CD4-positive, CD25-positive, alpha-beta regulatory T cell (primary cell): ENCODE measurements at regions not wholly inside any gene's neighbourhood (a gene's known extent, or its start where the extent isn't known, plus 50 kb on each side); places are given as distances from the start of the nearest gene placed in this dataset.

ENCODE experiments used
- ATAC-seq, 2 donors: fragments of 150-1000 bp; cut with Tn5 transposase; one replicate each; pipeline ENCODE4 v1.10.0; 2021; ENCODE audit warnings: low read depth in 2 of 2, moderate number of reproducible peaks in 2 of 2, moderate library complexity in 1 of 2
- DNase-seq, 3 donors: peaks; one replicate each; pipeline versions ENCODE4 v3.0.0 to v3.0.0-alpha.2; 2012 to 2022; ENCODE audit warnings: mixed read lengths in 1 of 3
- H3K27ac ChIP-seq: one replicate; pipeline ENCODE4 v1.7.0; 2013; ENCODE audit warnings: mild to moderate bottlenecking, low read length; ENCODE audit not compliant: insufficient read depth, poor library complexity, severe bottlenecking
- H3K27me3 ChIP-seq: one replicate; pipeline ENCODE4 v1.7.0; 2013; ENCODE audit warnings: low read length; ENCODE audit not compliant: control insufficient read depth, insufficient read depth
- H3K36me3 ChIP-seq: one replicate; pipeline ENCODE4 v1.7.0; 2013; ENCODE audit warnings: mild to moderate bottlenecking, low read length, moderate library complexity; ENCODE audit not compliant: control insufficient read depth, insufficient read depth
- H3K4me1 ChIP-seq: 2 replicates; pipeline ENCODE4 v1.7.0; 2013; ENCODE audit warnings: mild to moderate bottlenecking, low read length; ENCODE audit not compliant: insufficient read depth, control insufficient read depth, poor library complexity, severe bottlenecking
- H3K4me3 ChIP-seq: one replicate; pipeline ENCODE4 v1.7.0; 2013; ENCODE audit warnings: low read depth, mild to moderate bottlenecking, low read length, moderate library complexity
- H3K9me3 ChIP-seq, 2 experiments: 1 replicate in 1 of 2; 2 replicates in 1 of 2; pipeline ENCODE4 v1.7.0; 2013; ENCODE audit warnings: low read length in 2 of 2, mild to moderate bottlenecking in 1 of 2, moderate library complexity in 1 of 2; ENCODE audit not compliant: control insufficient read depth in 2 of 2
- H3K27ac Mint-ChIP-seq, 3 donors: one replicate each; pipeline ENCODE4 v1.8.0; 2020 to 2022; ENCODE audit warnings: mild to moderate bottlenecking in 3 of 3, mixed read lengths in 3 of 3, moderate library complexity in 2 of 3
- H3K27me3 Mint-ChIP-seq: one replicate; pipeline ENCODE4 v1.8.0; 2022; ENCODE audit warnings: mild to moderate bottlenecking, mixed read lengths
- H3K36me3 Mint-ChIP-seq: one replicate; pipeline ENCODE4 v1.8.0; 2020; ENCODE audit warnings: mixed read lengths
- H3K4me1 Mint-ChIP-seq, 4 donors: one replicate each; pipeline ENCODE4 v1.8.0; 2020 to 2022; ENCODE audit warnings: mixed read lengths in 4 of 4, mild to moderate bottlenecking in 1 of 4
- H3K4me3 Mint-ChIP-seq, 4 donors: one replicate each; pipeline ENCODE4 v1.8.0; 2020 to 2022; ENCODE audit warnings: mild to moderate bottlenecking in 4 of 4, mixed read lengths in 4 of 4, moderate library complexity in 3 of 4
- H3K9me3 Mint-ChIP-seq, 7 donors: one replicate each; pipeline ENCODE4 v1.8.0; 2020 to 2022; ENCODE audit warnings: mixed read lengths in 7 of 7, mild to moderate bottlenecking in 3 of 7, moderate library complexity in 2 of 7

- no peak overlapping the region for H3K4me3 Mint-ChIP-seq
- DNase-seq (no peak), ATAC-seq (no peak)
- H3K9me3 ChIP-seq, result no peaks in the 10 kb centered on the region
- H3K4me1 Mint-ChIP-seq, result no peaks in the 10 kb centered on the region
- no peak overlapping the region for H3K27ac ChIP-seq
- H3K9me3 Mint-ChIP-seq, result peaks cover 0 to 7% (median 3%) of the 10 kb centered on the region in 7 donors
- H3K27me3 Mint-ChIP-seq, result no peaks in the 10 kb centered on the region
- H3K27ac Mint-ChIP-seq, result no peak overlapping the region
- H3K27me3 ChIP-seq, result no peaks in the 10 kb centered on the region
- H3K4me3 ChIP-seq, result no peak overlapping the region
- H3K36me3 ChIP-seq, result no peaks in the 10 kb centered on the region
- no peaks in the 10 kb centered on the region for H3K4me1 ChIP-seq
- no peaks in the 10 kb centered on the region for H3K36me3 Mint-ChIP-seq
These were observed 1460.4 kb upstream of the ZEB2 start for GRCh38 chr2:145980318-145980717.

DNA sequence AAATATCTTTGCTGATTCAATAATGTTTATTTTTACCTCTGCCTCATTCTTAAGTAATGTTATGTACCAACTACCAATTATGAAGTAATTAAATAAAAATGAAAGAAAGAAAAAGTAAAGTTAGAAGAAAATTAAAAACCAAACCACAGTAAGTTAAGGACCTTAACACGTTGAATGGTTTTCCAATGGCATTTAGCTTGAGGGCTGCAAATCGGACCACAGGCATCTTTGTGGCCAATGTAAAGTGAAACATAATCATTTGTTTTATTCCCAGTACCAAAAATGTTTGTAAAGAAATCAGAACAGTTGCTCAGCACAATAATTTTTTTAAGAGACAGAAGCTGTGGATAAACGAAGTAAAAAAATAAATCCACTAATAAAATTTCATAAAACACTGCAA, 1455.5 kb upstream of the ZEB2 start:
- H3K27ac Mint-ChIP-seq, result no peak overlapping the region
- no peaks in the 10 kb centered on the region for H3K4me1 ChIP-seq
- no peak for DNase-seq
- H3K9me3 ChIP-seq, result no peaks in the 10 kb centered on the region
- no peaks in the 10 kb centered on the region for H3K36me3 ChIP-seq
- no peak for ATAC-seq
- no peaks in the 10 kb centered on the region for H3K4me1 Mint-ChIP-seq
- peaks cover 0 to 5% (median 3%) of the 10 kb centered on the region in 7 donors for H3K9me3 Mint-ChIP-seq
- H3K4me3 ChIP-seq, result no peak overlapping the region
- no peaks in the 10 kb centered on the region for H3K27me3 Mint-ChIP-seq
- H3K4me3 Mint-ChIP-seq, result no peak overlapping the region
- H3K27me3 ChIP-seq, result no peaks in the 10 kb centered on the region
- H3K36me3 Mint-ChIP-seq, result no peaks in the 10 kb centered on the region
- H3K27ac ChIP-seq, result no peak overlapping the region

DNA sequence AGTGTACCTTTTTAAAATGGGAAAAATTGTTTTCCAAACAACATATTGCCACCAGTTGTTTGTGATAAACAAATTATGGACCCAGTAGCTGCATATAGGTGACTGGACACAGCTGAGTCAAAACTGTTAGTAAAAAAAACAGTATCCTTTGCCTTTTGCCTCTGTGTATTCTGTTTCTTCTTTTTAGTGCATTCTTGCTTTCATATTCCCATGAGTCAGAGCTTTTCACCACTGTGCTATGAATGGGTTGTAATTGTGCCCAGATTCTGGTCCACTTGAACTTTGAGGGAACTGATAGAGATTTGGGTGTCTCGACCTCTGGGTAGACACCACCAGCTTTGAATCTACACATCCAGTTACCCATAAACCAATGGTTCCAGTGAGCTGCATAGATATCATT, 1441.9 kb upstream of the ZEB2 start:
- peaks cover 0 to 11% of the 10 kb centered on the region in 2 experiments for H3K9me3 ChIP-seq
- no peak overlapping the region for H3K4me3 Mint-ChIP-seq
- no peaks in the 10 kb centered on the region for H3K27me3 ChIP-seq
- H3K4me3 ChIP-seq, result no peak overlapping the region
- ATAC-seq (no peak), DNase-seq (no peak)
- H3K27ac Mint-ChIP-seq, result no peak overlapping the region
- H3K4me1 Mint-ChIP-seq, result no peaks in the 10 kb centered on the region
- no peaks in the 10 kb centered on the region for H3K4me1 ChIP-seq
- no peaks in the 10 kb centered on the region for H3K36me3 Mint-ChIP-seq
- peaks cover 0 to 24% (median 6%) of the 10 kb centered on the region in 7 donors for H3K9me3 Mint-ChIP-seq
- H3K27me3 Mint-ChIP-seq, result no peaks in the 10 kb centered on the region
- H3K27ac ChIP-seq, result no peak overlapping the region
- H3K36me3 ChIP-seq, result no peaks in the 10 kb centered on the region

DNA sequence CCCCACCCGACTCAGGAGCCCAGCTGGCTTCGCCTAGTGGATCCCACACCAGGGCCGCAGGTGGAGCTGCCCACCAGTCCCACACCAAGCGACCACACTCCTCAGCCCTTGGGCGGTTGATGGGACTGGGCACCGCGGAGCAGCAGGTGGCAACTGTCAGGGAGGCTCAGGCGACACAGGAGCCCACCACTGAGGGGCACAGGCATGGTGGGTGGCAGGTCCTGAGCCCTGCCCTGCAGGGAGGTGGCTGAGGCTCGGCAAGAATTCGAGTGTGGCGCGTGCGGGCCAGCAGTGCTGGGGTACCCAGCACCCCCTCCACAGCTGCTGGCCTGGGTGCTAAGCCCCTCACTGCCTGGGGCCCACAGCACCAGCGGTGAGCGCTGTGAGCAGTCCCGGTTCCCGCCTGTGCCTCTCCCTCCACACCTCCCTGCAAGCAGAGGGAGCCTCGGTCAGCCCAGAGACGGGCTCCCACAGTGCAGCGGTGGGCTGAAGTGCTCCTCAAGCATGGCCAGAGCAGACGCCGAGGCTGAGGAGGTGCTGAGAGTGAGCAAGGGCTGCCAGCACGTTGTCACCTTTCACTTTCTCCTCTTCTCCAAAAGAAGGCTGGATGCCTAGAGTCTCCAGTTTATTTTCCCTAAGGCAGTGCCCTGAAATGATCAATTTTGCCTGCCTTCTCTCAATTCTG, 1440.7 kb upstream of the ZEB2 start:
- Mint-ChIP-seq H3K4me3 (no peak overlapping the region), H3K9me3 (peaks cover 0 to 29% (median 6%) of the 10 kb centered on the region in 7 donors), H3K4me1 (no peaks in the 10 kb centered on the region), H3K36me3 (no peaks in the 10 kb centered on the region), H3K27ac (no peak overlapping the region), H3K27me3 (no peaks in the 10 kb centered on the region)
- DNase-seq, result no peak
- H3K27ac ChIP-seq, result no peak overlapping the region
- no peak overlapping the region for H3K4me3 ChIP-seq
- no peaks in the 10 kb centered on the region for H3K36me3 ChIP-seq
- H3K9me3 ChIP-seq, result peaks cover 0 to 11% of the 10 kb centered on the region in 2 experiments
- H3K4me1 ChIP-seq, result no peaks in the 10 kb centered on the region
- no peak for ATAC-seq
- H3K27me3 ChIP-seq, result no peaks in the 10 kb centered on the region

DNA sequence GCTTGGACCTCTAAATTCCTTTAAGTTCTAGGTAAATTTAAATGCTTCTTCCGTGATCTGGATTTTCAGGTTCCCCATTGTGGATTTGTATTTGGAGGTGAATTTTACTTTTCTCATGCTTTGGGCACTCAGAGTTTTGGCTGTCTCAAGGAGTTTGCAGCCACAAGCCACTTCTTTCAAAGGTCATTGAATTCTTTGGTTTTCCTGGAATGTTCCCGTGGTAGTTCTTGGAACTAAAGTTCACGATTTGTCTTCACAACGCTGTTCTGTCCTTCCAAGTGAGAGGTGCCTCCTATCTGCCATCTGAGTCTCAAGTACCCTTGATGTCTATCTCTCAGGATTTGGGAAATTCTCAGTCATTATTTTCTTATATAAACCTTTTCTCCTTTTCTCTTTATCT, 1438.7 kb upstream of the ZEB2 start:
- DNase-seq (no peak), ATAC-seq (no peak)
- no peak overlapping the region for H3K4me3 ChIP-seq
- no peaks in the 10 kb centered on the region for H3K36me3 Mint-ChIP-seq
- H3K27ac ChIP-seq, result no peak overlapping the region
- H3K27me3 ChIP-seq, result no peaks in the 10 kb centered on the region
- H3K9me3 Mint-ChIP-seq, result peaks cover under 1 to 33% (median 9%) of the 10 kb centered on the region in 7 donors
- peaks cover 0 to 11% of the 10 kb centered on the region in 2 experiments for H3K9me3 ChIP-seq
- H3K36me3 ChIP-seq, result no peaks in the 10 kb centered on the region
- H3K4me1 ChIP-seq, result no peaks in the 10 kb centered on the region
- H3K27ac Mint-ChIP-seq, result no peak overlapping the region
- no peaks in the 10 kb centered on the region for H3K27me3 Mint-ChIP-seq
- no peak overlapping the region for H3K4me3 Mint-ChIP-seq
- no peaks in the 10 kb centered on the region for H3K4me1 Mint-ChIP-seq

- Mint-ChIP-seq H3K27ac (no peak overlapping the region), H3K4me1 (no peaks in the 10 kb centered on the region), H3K27me3 (no peaks in the 10 kb centered on the region), H3K9me3 (peaks cover 2 to 37% (median 10%) of the 10 kb centered on the region in 7 donors), H3K36me3 (no peaks in the 10 kb centered on the region), H3K4me3 (no peak overlapping the region)
- Histone ChIP-seq H3K9me3 (peaks cover 0 to 11% of the 10 kb centered on the region in 2 experiments), H3K27ac (no peak overlapping the region), H3K36me3 (no peaks in the 10 kb centered on the region), H3K4me1 (no peaks in the 10 kb centered on the region), H3K27me3 (no peaks in the 10 kb centered on the region), H3K4me3 (no peak overlapping the region)
- no peak for DNase-seq
- no peak for ATAC-seq
These were observed 1438.0 kb upstream of the ZEB2 start for GRCh38 chr2:145957929-145958328.

GRCh38 chr2:145939949-145940348, 1420.0 kb upstream of the ZEB2 start:
- Histone ChIP-seq H3K4me3 (no peak overlapping the region), H3K27ac (no peak overlapping the region), H3K9me3 (no peaks in the 10 kb centered on the region), H3K4me1 (no peaks in the 10 kb centered on the region), H3K36me3 (no peaks in the 10 kb centered on the region), H3K27me3 (no peaks in the 10 kb centered on the region)
- no peak for DNase-seq
- Mint-ChIP-seq H3K36me3 (no peaks in the 10 kb centered on the region), H3K27ac (no peak overlapping the region), H3K9me3 (peaks cover 1 to 23% (median 4%) of the 10 kb centered on the region in 7 donors), H3K4me3 (no peak overlapping the region), H3K4me1 (no peaks in the 10 kb centered on the region), H3K27me3 (no peaks in the 10 kb centered on the region)
- ATAC-seq, result no peak

DNA sequence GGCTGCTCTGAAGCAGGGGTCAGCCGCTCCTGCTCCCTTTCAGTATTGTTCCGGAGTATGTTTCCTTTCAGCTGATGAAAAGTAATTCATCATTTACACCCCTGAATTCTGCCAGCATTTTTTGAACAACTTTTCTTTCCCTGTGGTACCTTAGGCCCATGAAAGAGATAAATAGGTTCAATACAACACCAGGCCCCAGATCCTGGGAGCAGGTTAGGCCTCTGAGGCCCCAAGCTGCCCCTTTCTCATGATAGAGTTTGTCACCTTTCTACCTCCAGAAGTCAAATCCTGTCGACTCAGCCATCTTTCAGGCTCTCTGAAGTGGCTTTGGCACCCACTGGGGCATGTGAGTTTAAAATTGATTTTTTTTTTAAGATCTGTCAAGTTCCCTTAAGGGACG, 1415.1 kb upstream of the ZEB2 start:
- no peaks in the 10 kb centered on the region for H3K36me3 ChIP-seq
- H3K4me3 ChIP-seq, result no peak overlapping the region
- H3K9me3 ChIP-seq, result no peaks in the 10 kb centered on the region
- H3K4me1 ChIP-seq, result no peaks in the 10 kb centered on the region
- Mint-ChIP-seq H3K4me3 (no peak overlapping the region), H3K36me3 (no peaks in the 10 kb centered on the region), H3K9me3 (peaks cover 0 to 5% (median 4%) of the 10 kb centered on the region in 7 donors), H3K27me3 (no peaks in the 10 kb centered on the region), H3K4me1 (no peaks in the 10 kb centered on the region), H3K27ac (no peak overlapping the region)
- ATAC-seq (no peak), DNase-seq (no peak)
- H3K27ac ChIP-seq, result no peak overlapping the region
- H3K27me3 ChIP-seq, result no peaks in the 10 kb centered on the region
